K562 (cell line): ENCODE measurements at regions not wholly inside any gene's neighbourhood (a gene's known extent, or its start where the extent isn't known, plus 50 kb on each side); places are given as distances from the start of the nearest gene placed in this dataset.
A peak's percentile ranks its signal among the peaks of the same experiment; 100 is the strongest.

Source experiments
- ATAC-seq: fragments of 200-7000 bp; cut with Tn5 transposase; 3 replicates; pipeline ENCODE4 v1.9.1; 2020; ENCODE audit warnings: moderate library complexity
- BruUV-seq: library from RNA; stranded (reverse); fragments of 400-500 nt; replicated peaks from 2 replicates; lab custom pipeline; 2021; lab: Mats Ljungman, UMichigan
- CTCF ChIA-PET: fragments of 300-600 bp; formaldehyde crosslinking; extraction: SDS; loops from one replicate; lab custom pipeline; 2021; ENCODE audit warnings: low intra/inter-chr PET ratio; lab: Yijun Ruan, JAX
- POLR2A ChIA-PET: fragments of 300-600, 350-650 bp; sonication (Branson Sonifier 250); formaldehyde crosslinking; extraction: SDS; loops from one replicate; lab custom pipeline; 2021; ENCODE audit warnings: antibody characterized with exemption, inconsistent platforms; lab: Yijun Ruan, JAX
- DNase-seq, 4 experiments: peaks; one replicate each; pipeline versions ENCODE4 v3.0.0 to v3.0.0-alpha.2; 2011 to 2018; ENCODE audit warnings: low spot score in 3 of 4, mixed read lengths in 3 of 4; ENCODE audit errors: extremely low read depth in 1 of 4
- FAIRE-seq: peaks from 2 replicates; lab custom pipeline; 2011; peaks lifted over from hg19 to GRCh38; lab: Jason Lieb, UNC
- H2AFZ ChIP-seq: 2 replicates; pipeline ENCODE4 v1.6.0; 2011; ENCODE audit warnings: low read depth, low read length, control low read depth, inconsistent platforms
- H3K27ac ChIP-seq: fragments of 200-600 bp; 3 replicates; pipeline ENCODE4 v1.8.0; 2011; ENCODE audit warnings: low read depth, mild to moderate bottlenecking, control low read depth, inconsistent platforms, low read length, moderate library complexity, mixed read lengths; ENCODE audit errors: extremely low read depth
- H3K27me3 ChIP-seq, 2 experiments: fragments of 300-600 bp in 1 of 2; 2 replicates in 1 of 2; 3 replicates in 1 of 2; pipeline versions ENCODE4 v1.6.0 to v1.8.0; 2011; ENCODE audit warnings: inconsistent platforms in 2 of 2, low read length in 2 of 2, mild to moderate bottlenecking in 1 of 2, mixed read lengths in 1 of 2, moderate library complexity in 1 of 2; ENCODE audit not compliant: control insufficient read depth in 2 of 2, insufficient read depth in 2 of 2
- H3K36me3 ChIP-seq: fragments of 300-600 bp; 3 replicates; pipeline ENCODE4 v1.8.0; 2011; ENCODE audit warnings: mild to moderate bottlenecking, low read length, inconsistent platforms; ENCODE audit not compliant: control insufficient read depth, insufficient read depth
- H3K4me1 ChIP-seq, 2 experiments: fragments of 200-600 bp in 1 of 2; replicated peaks in 1 of 2; 2 replicates in 1 of 2; 3 replicates in 1 of 2; pipeline versions ENCODE4 v1.5.1 to v1.8.0; 2011; ENCODE audit warnings: inconsistent platforms in 2 of 2, low read length in 2 of 2, mild to moderate bottlenecking in 1 of 2, mixed read lengths in 1 of 2, moderate library complexity in 1 of 2; ENCODE audit not compliant: control insufficient read depth in 2 of 2, insufficient read depth in 2 of 2
- H3K4me2 ChIP-seq: 2 replicates; pipeline ENCODE4 v1.6.1; 2011; ENCODE audit warnings: low read length, control low read depth, inconsistent platforms, mixed read lengths; ENCODE audit not compliant: insufficient read depth
- H3K4me3 ChIP-seq: fragments of 200-600 bp; sonication (generic), shearing (Covaris generic); 2 replicates; pipeline ENCODE4 v1.5.1; 2016; ENCODE audit warnings: control low read depth, inconsistent platforms
- H3K79me2 ChIP-seq: fragments of 200-600 bp; 3 replicates; pipeline ENCODE4 v1.8.0; 2011; ENCODE audit warnings: low read length, inconsistent platforms; ENCODE audit not compliant: control insufficient read depth, insufficient read depth
- H3K9ac ChIP-seq, 2 experiments: 2 replicates each; pipeline versions ENCODE4 v1.6.0 to v1.6.1; 2011; ENCODE audit warnings: low read depth in 2 of 2, low read length in 2 of 2, control low read depth in 1 of 2, inconsistent platforms in 1 of 2, mild to moderate bottlenecking in 1 of 2, mixed read lengths in 1 of 2; ENCODE audit not compliant: insufficient read depth in 1 of 2
- H3K9me1 ChIP-seq: one replicate; pipeline ENCODE4 v1.6.0; 2011; ENCODE audit warnings: inconsistent platforms, mild to moderate bottlenecking, low read length, moderate library complexity; ENCODE audit not compliant: control insufficient read depth, insufficient read depth
- H3K9me3 ChIP-seq: replicated peaks from 2 replicates; pipeline ENCODE4 v1.5.1; 2011; ENCODE audit warnings: low read depth, low read length, inconsistent platforms; ENCODE audit not compliant: control insufficient read depth, insufficient read depth
- H4K20me1 ChIP-seq: replicated peaks from 2 replicates; pipeline ENCODE4 v1.6.1; 2011; ENCODE audit warnings: low read length, inconsistent platforms, mixed read lengths; ENCODE audit not compliant: control insufficient read depth, insufficient read depth
- CBFA2T2 ChIP-seq: fragments of 450-650 bp; conservative IDR thresholded peaks from 2 replicates; pipeline ENCODE4 v1.6.1; 2017; ENCODE audit warnings: mild to moderate bottlenecking
- CBFA2T3 ChIP-seq: fragments of 450-650 bp; IDR thresholded peaks from 2 replicates; pipeline ENCODE4 v1.6.1; 2017
- TAL1 ChIP-seq: fragments of 450-650 bp; IDR thresholded peaks from 2 replicates; pipeline ENCODE4 v1.6.1; 2016; ENCODE audit warnings: mild to moderate bottlenecking
- WGBS: fragments of 100-300 bp; shearing (Covaris generic); methylation state at CpG from one replicate; pipeline ENCODE4 v1.1.6; 2016; ENCODE audit warnings: low coverage, mixed read lengths; ENCODE audit not compliant: insufficient coverage; ENCODE audit errors: missing lambda C conversion rate; 5-methylcytosine and 5-hydroxymethylcytosine counted together
- in situ Hi-C: fragments of 300-500 bp; cut with MboI; formaldehyde crosslinking; loops from 4 replicates; pipeline ENCODE4 v1.15.0; 2018; ENCODE audit warnings: inconsistent platforms, mixed read lengths
- intact Hi-C: fragments of 100-400 bp; cut with micrococcal nuclease; formaldehyde crosslinking; loops from 2 replicates; pipeline ENCODE4 v1.14.2; 2022
- TF ChIP-seq, protein P1 (sequence below): fragments of 450-650 bp; IDR thresholded peaks from 2 replicates; pipeline ENCODE4 v1.6.1; 2016
- TF ChIP-seq, protein P2 (sequence below): IDR thresholded peaks from 2 replicates; pipeline ENCODE4 v1.6.1; 2011; ENCODE audit warnings: borderline replicate concordance, low read depth, mild to moderate bottlenecking, moderate library complexity, low read length; ENCODE audit not compliant: insufficient read depth, poor library complexity, severe bottlenecking
- TF ChIP-seq, protein P3 (sequence below): fragments of 250-450 bp; sonication (Bioruptor Pico); IDR thresholded peaks from 2 replicates; pipeline ENCODE4 v1.8.0; 2022; ENCODE audit warnings: moderate library complexity, mild to moderate bottlenecking, inconsistent platforms
- TF ChIP-seq, protein P4 (sequence below), 3 experiments: IDR thresholded peaks in 2 of 3; conservative IDR thresholded peaks in 1 of 3; 2 replicates each; pipeline ENCODE4 v1.5.1; 2011 to 2012; ENCODE audit warnings: low read length in 3 of 3, mild to moderate bottlenecking in 3 of 3, control low read depth in 2 of 3, improper control_type of control experiment in 1 of 3, inconsistent platforms in 1 of 3, low read depth in 1 of 3, mixed read lengths in 1 of 3, moderate library complexity in 1 of 3; ENCODE audit not compliant: insufficient read depth in 2 of 3

- H3K4me2 ChIP-seq, result no peak overlapping the region
- H3K27me3 ChIP-seq, result peaks cover 5 to 33% of the 10 kb centered on the region in 2 experiments; a peak in 4 of 5 replicates
- no peak for DNase-seq
- 0% methylated on average over 4 of the region's 4 CpGs for WGBS
- FAIRE-seq, result no peak
- in situ Hi-C loops, result no loop called here
- H3K79me2 ChIP-seq, result no peaks in the 10 kb centered on the region
- intact Hi-C loops, result no loop called here
- no peaks in the 10 kb centered on the region for H3K36me3 ChIP-seq
- no peaks in the 10 kb centered on the region for H3K9me1 ChIP-seq
- H3K9me3 ChIP-seq, result no peaks in the 10 kb centered on the region
- H3K9ac ChIP-seq, result no peak overlapping the region
- H3K27ac ChIP-seq, result no peak overlapping the region
- no TSS peak for BruUV-seq
- H2AFZ ChIP-seq, result no peak overlapping the region
- TF ChIP-seq, protein P1, sequence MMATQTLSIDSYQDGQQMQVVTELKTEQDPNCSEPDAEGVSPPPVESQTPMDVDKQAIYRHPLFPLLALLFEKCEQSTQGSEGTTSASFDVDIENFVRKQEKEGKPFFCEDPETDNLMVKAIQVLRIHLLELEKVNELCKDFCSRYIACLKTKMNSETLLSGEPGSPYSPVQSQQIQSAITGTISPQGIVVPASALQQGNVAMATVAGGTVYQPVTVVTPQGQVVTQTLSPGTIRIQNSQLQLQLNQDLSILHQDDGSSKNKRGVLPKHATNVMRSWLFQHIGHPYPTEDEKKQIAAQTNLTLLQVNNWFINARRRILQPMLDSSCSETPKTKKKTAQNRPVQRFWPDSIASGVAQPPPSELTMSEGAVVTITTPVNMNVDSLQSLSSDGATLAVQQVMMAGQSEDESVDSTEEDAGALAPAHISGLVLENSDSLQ, result no peak
- TF ChIP-seq, protein P2, sequence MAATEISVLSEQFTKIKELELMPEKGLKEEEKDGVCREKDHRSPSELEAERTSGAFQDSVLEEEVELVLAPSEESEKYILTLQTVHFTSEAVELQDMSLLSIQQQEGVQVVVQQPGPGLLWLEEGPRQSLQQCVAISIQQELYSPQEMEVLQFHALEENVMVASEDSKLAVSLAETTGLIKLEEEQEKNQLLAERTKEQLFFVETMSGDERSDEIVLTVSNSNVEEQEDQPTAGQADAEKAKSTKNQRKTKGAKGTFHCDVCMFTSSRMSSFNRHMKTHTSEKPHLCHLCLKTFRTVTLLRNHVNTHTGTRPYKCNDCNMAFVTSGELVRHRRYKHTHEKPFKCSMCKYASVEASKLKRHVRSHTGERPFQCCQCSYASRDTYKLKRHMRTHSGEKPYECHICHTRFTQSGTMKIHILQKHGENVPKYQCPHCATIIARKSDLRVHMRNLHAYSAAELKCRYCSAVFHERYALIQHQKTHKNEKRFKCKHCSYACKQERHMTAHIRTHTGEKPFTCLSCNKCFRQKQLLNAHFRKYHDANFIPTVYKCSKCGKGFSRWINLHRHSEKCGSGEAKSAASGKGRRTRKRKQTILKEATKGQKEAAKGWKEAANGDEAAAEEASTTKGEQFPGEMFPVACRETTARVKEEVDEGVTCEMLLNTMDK, result peak; percentile 45
- TF ChIP-seq CBFA2T2, result 0 out of 2 replicates have a peak, but pooled peaks have one; percentile 6
- TF ChIP-seq CBFA2T3, result peak; percentile 46; the same call in 1 of the 2 replicates
- TF ChIP-seq, protein P3, sequence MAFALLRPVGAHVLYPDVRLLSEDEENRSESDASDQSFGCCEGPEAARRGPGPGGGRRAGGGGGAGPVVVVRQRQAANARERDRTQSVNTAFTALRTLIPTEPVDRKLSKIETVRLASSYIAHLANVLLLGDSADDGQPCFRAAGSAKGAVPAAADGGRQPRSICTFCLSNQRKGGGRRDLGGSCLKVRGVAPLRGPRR, result no peak
- peak; percentile 21; the same call in 1 of the 2 replicates for TF ChIP-seq TAL1
- TF ChIP-seq, protein P4, sequence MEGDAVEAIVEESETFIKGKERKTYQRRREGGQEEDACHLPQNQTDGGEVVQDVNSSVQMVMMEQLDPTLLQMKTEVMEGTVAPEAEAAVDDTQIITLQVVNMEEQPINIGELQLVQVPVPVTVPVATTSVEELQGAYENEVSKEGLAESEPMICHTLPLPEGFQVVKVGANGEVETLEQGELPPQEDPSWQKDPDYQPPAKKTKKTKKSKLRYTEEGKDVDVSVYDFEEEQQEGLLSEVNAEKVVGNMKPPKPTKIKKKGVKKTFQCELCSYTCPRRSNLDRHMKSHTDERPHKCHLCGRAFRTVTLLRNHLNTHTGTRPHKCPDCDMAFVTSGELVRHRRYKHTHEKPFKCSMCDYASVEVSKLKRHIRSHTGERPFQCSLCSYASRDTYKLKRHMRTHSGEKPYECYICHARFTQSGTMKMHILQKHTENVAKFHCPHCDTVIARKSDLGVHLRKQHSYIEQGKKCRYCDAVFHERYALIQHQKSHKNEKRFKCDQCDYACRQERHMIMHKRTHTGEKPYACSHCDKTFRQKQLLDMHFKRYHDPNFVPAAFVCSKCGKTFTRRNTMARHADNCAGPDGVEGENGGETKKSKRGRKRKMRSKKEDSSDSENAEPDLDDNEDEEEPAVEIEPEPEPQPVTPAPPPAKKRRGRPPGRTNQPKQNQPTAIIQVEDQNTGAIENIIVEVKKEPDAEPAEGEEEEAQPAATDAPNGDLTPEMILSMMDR (IDR thresholded peaks at IDR 0.05 in 2 of 3, conservative IDR thresholded peaks at IDR 0.05 in 1 of 3; ENCODE audit: insufficient read depth in 2 of 3, low read depth in 1 of 3, low read length in 3 of 3), result peak in 2 of 3 experiments; percentile 13 to 25; a peak in 1 of 6 replicates
- POLR2A ChIA-PET, result interaction anchor here (0.8 to 0.9 kb wide), 2 partner anchors 13 to 158 kb away, joined by 3 to 4 read pairs; no protein-coding TSS in a partner anchor
- H4K20me1 ChIP-seq, result 0 out of 2 replicates have a peak, but pooled peaks cover 3% of the 10 kb centered on the region
- ATAC-seq, result no peak; the same call in 1 of the 3 replicates
- no peaks in the 10 kb centered on the region for H3K4me1 ChIP-seq
- CTCF ChIA-PET, result no interaction called here
- no peak overlapping the region for H3K4me3 ChIP-seq
Observed at GRCh38 chr1:47545912-47546483, 108.2 kb downstream of the FOXD2 start.
